IPS-NIHi7 (cell line): ENCODE measurements at regions not wholly inside any gene's neighbourhood (a gene's known extent, or its start where the extent isn't known, plus 50 kb on each side); places are given as distances from the start of the nearest gene placed in this dataset.

Experiments used
- DNase-seq: peaks from one replicate; pipeline ENCODE4 v3.0.0; 2012; ENCODE audit warnings: mixed read lengths; ENCODE audit errors: extremely low spot score

DNA sequence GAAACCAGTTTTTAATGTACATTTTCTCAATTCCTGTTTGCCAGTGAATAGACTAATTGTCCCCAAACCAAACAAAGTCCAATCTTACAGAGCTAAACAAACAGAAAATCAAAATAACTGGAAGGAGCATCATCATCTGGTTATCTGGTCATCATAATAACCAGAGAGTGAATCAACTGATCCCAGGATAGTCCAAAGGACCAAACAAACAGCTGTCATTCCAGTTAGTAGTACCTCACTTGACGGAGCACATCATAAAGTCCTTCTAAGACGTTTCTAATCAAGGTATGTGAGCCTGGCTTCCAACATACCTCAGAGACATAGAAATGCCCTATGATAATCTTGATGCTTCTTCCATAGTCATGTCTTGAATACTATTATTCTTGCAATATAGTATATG, 240.5 kb downstream of the LTN1 start:
- no peak for DNase-seq

DNA sequence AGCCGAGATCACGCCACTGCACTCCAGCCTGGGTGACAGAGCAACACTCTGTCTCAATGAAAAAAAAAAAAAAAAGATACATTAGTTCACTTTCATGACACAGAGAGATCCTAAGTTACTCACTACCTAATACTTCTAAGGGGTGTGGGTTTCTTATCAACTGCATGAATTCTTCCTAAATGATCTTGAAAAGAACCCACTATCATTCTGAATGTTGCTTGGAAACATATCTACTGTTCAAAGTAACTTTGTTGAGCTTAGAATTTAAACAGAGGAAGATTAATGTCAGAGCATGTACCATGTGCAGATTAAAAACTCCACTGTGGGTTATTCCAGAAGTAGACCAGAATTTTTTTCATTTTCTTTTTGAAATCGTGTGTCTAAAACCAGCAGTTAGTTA, 241.5 kb downstream of the LTN1 start:
- DNase-seq, result no peak

DNA sequence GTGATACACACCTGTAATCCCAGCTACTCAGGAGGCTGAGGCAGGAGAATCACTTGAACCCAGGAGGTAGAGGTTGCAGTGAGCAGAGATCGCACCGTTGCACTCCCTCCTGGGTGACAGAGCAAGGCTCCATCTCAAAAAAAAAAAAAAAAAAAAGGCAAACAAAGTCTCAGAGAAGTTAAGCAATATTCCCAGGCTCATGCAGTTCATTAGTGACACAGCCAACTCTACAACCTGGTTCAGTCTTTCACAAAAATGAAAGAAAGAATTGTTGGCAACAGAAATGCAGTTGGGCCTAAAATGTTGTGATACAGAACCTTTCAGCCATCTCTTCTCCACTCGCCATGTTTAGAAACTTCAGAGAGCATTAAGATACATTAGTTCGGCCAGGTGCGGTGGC, 242.1 kb downstream of the LTN1 start:
- no peak for DNase-seq

DNA sequence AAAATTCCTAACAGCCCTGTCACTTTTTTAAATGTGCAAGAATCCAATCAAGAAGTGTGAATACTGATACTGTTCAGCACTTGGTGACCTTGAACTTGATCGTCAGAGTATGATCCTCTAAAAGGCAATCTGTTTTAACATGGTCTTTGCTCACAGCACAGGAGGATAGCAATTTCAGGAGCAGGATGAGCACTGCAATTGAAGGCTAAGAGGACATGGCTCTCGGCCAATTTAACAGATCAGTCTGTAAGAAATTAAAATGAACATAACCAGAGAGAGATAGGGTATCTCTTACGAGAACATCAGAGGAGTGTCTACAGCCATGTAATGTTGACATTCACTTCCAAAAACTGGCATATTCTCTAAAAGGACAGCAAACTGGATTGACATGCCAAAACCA, 243.1 kb downstream of the LTN1 start:
- DNase-seq, result no peak

DNA sequence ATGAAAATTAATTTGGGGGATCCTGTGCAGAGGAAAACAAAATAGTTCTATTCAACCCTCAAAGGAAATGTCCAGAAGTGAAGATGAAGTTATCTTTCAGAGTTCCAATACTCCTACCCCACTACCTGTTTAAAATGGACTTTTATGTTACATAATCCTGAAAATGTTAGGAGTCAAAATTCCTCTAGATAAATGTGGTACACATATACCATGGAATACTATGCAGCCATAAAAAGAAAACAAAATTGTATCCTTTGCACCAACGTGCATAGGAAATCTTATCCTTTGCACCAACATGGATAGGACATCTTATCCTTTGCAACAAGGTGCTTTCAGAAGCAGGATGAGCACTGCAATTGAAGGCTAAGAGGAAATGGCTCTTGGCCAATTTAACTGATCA, 245.2 kb downstream of the LTN1 start:
- no peak for DNase-seq

DNA sequence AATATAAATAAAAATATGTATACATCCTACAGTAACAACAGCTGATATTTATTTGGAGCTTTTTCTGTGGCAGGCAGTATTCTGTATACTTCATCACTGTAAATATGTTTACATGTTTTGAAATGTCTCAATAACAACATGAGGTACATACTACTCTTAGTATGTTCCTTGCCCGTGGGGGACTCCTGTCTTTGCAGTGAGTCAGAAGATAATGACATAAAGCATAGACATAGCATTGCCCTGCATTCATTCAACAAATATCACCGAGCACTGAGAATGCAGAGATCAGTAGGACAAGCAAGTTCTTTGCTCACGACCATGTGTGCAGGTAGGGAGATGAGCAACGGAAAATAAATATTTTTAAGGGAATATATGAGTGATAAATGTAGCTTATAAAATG, 246.5 kb downstream of the LTN1 start:
- no peak for DNase-seq

DNA sequence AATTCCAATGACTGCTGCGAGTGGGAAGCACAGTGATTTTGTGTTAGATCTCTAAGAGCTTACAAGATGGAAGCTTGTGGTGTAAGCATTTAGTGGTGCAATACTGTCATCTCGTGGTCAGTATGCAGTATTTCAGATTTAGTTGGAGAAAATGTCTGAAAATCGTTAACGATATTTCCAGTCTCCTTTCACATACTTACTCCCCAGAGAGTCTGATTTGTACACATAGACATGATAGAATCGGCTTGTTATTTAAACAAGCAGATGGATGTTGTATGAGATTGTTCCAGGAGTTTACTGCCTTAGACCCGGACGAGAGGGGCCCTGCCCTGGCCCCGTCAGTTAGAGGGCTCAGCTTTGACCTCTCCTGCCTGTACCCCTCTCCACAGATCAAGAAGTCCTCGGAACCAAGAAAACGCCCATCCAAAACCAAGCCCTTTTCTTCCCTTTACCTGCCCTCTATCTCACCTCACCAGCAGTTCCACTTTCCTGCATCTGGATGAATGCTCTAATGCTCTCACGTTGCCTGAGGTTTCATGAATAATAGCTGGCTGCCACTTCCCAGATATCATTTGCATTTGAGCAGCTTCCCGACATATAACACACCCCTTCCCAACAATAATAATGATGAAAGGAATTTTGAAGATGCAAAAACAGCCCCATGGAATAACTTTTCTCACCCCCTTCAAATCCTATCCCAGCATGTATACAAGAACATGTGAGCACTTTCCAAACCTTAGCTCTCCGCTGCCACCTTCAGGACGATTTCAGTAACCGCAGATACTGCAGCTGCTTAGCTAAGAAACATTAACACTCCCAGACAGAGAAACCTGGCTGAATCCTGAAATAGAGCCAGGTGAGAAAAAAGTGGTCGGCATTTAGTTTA, 247.3 kb downstream of the LTN1 start:
- peak; percentile 72 for DNase-seq

DNA sequence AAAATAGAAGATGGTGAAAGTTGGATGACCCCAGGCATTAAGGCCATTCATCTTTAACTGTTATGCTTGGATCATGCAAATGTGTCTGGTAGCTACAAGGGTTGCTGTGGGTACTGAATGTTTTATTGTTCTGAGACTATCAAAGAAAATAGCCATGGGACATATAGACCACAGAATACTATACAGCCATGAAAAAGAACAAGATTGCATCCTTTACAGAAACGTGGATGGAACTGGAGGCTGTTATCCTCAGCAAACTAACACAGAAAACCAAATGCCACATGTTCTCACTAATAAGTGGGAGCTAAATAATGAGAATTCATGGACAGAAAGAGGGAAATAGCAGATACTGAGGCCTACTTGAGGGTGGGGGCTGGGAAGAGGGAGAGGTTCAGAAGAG, 249.0 kb downstream of the LTN1 start:
- DNase-seq, result no peak

DNA sequence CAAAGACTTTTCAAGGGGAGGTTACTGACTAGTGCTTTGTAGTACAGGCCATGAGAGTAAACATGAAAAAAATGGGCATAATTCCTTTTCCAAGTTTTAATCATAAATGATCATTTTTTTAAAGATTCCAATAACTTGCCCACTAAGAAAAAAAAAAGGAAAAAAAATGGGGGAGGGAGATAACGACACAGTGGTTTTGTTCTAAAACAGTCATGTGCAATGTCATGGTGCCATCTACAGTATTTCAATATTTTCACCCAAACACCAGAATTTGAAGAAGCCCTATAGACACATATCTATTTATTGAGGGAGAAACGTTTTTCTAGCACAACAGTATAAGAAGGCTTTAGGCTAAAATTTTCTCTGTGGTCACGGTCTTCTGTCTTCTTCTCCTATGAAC, 250.2 kb downstream of the LTN1 start:
- no peak for DNase-seq

DNA sequence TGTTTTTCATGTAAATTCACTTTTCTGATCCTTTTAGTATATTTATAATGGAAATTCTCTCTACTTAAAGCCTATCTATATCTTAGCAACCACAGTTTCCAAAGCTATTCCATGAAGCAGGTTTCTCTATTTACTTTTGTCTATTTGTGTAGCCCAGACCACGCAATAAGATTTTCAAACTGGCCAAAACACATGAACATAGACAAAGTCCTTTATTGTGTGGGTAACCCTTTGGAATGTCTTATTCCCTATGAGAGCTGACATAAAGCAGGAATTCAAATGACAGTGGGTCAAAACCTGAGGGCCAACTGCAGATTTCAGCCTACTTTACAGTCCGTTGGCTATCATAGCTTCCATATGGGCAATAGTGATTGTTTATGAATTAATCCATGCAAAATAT, 252.6 kb downstream of the LTN1 start:
- DNase-seq, result no peak

DNA sequence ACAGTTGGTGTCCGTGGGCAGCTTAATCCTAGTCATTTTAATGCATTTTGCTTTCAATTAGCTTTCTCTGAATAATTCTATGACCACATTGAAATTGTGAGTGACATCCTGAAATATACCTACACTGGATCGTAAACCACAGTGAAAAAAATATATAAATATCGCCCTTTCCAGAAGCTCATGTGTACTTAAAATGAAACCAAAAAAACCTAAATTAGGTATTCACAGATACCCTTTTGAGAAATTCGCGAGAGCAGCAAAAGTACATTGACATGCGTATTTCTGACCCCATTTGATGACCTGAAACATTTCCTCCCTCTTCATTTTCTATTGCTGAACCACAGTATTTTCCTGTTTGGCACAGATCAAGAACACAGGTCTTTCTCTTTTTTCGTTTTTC, 253.8 kb downstream of the LTN1 start:
- no peak for DNase-seq

DNA sequence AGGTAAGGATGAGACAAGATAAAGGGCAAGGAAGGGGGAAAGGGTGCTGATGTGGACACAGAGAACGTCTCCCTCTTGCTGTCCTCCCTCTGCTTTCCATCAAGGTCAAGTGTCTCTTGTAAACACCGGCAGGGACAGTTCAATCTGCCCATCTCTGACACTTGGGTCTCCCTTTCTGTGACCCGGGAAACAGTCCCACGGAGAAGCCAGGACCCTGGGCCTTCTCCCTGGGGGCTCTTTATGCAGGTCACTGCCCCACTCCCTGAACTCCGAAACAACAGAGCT, 254.3 kb downstream of the LTN1 start:
- DNase-seq, result no peak

DNA sequence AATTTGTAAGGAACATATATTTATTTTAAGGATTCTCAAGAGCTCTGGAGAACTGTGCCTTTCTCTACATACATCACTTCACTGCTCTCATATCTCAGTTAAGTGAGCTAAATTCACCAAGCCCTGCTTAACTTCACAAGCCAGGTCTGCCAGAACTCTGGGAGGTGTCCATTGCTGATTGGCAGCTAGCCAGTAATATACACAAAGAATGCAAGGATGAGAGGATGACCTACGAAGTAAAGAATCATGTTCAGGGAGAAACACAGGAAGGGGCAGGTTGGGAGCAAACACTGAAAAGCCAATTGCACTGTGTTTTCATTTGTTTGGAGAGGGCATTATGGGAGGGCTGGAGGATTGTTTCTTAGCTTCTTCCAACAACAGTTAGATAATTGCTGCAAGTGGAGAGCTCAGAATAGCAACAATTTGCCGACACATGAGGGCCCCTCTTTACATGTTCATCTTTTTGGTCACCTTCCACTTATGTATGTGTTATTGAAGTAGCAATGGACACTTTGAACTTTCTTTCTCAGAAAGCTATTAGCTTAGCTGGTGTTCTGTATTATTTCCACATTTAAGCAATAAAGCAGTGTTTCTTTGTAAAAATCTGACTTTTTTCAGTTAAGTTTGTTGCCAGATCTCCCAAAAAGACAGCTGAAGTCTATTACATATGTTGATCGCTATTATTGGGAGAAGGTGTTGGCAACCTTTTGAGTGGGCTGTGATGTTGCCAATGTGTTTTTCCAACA, 254.8 kb downstream of the LTN1 start:
- no peak for DNase-seq

DNA sequence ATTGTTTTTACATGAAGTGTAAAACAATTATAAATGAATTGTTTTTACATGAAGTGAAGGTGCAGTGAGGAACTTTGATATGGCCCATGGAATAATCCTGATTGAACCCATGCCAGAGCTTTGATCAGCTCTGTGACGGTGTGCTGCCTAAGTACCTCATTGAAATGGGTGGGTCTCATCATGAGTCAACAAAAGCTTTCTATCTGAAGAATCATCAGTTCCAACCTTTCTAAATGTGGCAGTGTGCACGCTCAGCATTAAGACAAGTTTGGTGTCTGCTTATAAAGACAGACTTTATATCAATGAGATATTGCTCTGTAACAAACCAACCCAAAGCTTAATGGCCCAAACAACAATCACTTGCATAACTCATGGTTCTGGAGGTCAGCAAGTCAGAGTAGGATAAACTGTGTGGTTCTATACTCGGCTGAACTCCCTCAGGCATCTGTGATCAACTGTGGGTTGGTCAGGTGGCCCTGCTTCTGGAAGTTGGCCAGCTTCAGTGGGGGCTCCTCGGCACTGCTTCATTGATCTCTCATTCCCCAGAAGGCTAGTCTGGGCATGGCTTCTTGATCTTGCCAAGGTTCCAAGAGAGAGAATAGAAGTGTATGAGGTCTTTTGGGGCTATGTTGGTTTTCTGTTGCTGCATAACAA, 258.0 kb downstream of the LTN1 start:
- no peak for DNase-seq

DNA sequence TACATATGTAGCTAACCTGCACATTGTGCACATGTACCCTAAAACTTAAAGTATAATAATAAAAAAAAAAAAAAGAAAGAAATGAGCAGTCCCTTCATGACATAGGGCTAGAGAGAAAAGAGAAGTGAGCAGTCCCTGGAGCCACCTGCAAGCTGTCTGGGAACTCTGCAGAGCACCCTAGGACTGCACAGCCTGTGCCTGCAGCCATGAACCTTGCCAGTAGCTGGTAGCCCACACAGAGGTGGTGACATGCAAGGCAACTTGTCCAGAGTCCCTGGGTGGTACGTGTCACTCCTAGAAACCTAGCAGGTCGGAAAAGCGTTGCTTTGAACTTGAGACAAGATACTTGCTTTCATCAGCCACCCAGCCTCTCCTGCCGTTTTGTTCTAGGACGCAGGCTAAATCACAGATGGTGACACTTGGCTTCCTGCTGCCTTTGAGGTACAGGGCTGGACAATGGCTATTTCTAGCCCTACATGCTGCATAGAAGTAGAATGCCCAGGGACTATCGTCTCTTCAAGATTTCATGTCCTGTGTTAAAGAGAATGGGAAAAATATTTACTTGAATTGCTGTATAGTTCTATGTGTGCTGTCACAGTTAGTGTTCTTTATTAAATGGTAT, 260.9 kb downstream of the LTN1 start:
- no peak for DNase-seq

DNA sequence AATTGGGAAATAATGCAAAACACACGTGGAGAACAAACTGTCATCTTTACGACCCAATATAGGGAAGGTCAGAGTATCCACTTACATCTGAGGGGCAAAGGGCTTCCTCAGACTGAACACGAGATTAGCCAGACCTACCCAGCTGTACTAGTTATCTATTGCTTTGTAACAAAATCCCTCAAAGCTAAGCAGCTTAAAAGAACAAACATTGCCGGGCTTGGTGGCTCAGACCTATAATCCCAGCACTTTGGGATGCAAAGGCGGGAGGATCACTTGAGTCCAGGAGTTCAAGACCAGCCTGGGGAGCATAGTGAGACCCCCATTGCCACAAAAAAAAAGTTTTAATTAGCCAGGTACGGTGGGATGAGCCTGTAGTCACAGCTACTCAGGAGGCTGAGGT, 262.8 kb downstream of the LTN1 start:
- no peak for DNase-seq

DNA sequence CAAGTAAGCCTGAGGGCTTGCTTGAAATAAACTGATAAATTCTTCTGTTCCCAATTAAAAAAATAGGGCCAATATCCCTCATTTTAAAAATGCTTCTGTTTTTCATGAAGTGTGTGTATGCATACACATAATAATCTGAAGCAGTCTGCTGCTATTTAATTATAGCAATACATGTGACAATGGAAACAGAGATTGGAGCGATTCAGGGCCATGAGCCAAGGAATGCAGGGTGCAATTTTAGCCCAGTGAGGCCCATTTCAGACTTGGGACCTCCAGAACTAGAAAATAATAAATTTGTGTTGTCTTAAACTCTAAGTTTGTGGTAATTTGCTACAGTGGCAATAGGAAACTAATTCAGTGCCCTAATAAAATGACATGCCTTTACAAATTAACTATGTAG, 264.9 kb downstream of the LTN1 start:
- DNase-seq, result no peak

DNA sequence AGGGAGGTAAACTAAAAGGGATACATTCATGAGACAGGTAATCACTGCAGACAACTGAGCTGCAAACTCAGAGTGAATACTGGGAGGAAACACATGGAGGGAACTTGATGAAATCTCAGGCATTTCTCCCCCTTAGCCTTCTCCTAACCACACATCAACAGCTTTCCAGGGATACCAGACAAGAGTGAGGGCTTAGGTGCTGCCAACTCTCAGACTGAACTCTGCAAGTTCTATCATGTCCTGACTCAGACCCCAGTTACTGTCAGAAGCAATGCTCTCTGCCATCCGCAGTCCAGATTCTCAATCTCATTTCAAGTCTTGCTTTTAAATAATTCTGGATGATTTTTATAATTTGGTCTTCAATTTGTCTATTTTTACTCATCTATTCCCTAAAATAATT, 267.3 kb downstream of the LTN1 start:
- no peak for DNase-seq

DNA sequence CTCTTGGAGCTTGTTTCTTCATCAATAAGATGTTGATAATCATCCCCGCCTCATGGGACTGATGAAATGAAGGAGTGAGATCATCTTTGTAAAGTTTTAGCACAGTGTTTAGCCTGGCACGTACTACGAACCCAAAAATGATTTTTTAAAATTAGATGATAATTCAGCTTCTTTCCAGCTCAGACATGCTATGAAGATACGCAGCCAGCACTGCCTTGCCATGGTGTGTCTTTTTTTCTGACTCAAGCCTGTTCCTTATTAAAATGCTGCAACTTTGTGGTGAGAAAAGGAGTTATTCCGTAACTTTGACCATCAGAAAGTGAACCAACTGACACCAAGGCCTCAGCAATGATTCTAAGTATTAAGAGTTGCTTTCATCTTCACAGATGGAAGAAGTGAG, 269.0 kb downstream of the LTN1 start:
- no peak for DNase-seq

DNA sequence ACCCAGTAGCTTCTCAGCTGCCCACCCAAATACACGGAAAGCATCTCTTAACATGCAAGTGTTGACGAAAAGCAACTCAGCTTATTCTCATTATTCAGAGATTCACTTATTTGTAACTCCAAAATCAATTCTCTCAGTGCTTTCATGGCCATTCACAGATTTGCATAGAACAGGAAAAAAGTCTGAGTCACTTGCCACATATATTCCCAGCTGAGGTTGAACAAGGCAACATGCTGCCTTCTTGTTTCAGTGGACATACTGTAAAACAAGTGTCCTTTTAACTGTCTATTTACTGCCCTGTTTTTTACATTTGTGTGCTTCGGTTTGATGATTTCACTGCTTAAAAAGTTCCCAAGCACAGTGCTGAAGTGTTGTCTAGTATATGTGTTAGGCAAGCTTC, 273.0 kb downstream of the LTN1 start:
- no peak for DNase-seq

DNA sequence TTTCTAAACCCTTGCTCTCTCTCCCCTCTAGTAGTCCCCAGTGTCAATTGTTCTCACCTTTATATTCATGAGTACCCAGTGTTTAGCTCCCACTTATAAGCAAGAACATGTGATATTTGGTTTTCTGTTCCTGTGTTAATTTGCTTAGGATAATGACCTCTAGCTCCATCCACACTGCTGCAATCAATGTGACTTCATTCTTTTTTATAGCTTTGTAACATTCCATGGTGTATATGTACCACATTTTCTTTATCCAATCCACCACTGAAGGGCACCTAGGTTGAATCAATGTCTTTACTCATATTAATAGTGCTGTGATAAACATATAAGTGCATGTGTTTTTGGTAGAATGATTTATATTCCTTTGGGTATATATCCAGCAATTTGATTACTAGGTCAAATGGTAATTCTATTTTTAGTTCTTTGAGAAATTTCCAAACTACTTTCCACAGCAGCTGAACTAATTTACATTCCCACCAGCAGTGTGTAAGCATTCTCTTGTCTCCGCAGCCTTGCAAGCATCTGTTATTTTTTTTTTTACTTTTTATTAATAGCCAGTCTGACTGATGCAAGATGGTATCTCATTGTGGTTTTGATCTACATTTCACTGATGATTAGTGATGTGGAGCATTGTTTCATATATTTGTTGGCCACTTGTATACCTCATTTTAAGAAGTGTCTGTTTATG, 277.8 kb downstream of the LTN1 start:
- DNase-seq, result no peak

DNA sequence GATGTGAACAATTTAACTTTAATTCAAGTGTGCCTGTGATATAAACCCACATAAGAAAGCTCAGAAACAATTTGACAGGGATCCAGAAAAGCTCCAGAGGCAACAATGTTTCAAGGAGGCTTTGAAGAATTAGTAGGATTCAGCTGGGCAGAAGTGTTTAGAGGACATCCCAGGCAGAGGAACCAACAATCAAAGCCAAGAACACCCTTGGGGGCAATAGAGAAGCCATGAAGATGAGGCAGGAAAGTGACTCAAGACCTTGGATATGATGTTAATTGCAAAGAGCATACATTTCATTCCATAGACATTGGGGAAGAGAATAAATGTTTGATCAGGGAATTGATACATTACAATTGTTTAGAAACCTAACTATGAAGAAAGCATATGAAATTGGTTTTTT, 280.3 kb downstream of the LTN1 start:
- no peak for DNase-seq
